Epithelial cell of prostate (primary cell): ENCODE measurements at regions not wholly inside any gene's neighbourhood (a gene's known extent, or its start where the extent isn't known, plus 50 kb on each side); places are given as distances from the start of the nearest gene placed in this dataset.
"Not testable (repeated sequence)": the region's sequence is repeated elsewhere in the genome, so short reads cannot be mapped to it uniquely, and the experiment has no call there.

Experiments
- DNase-seq: peaks from one replicate; pipeline ENCODE4 v3.0.0-alpha.2; 2011; ENCODE audit warnings: low read depth, low spot score
- H3K27ac ChIP-seq: fragments of 450-650 bp; 2 replicates; pipeline ENCODE4 v1.5.1; 2017; ENCODE audit warnings: mild to moderate bottlenecking

GRCh38 chr7:92982928-92983327, 134.9 kb downstream of the SAMD9 start:
- no peak overlapping the region for H3K27ac ChIP-seq
- no peak for DNase-seq

- DNase-seq: no peak
- H3K27ac ChIP-seq: no peak overlapping the region
Measured at GRCh38 chr7:92976931-92977330, 140.6 kb upstream of the CDK6 start.

- no peak overlapping the region for H3K27ac ChIP-seq
- no peak for DNase-seq
Measured at GRCh38 chr7:92973974-92974373, 137.6 kb upstream of the CDK6 start.

GRCh38 chr7:92973293-92973731, 136.9 kb upstream of the CDK6 start:
- DNase-seq: no peak
- H3K27ac ChIP-seq: no peak overlapping the region

- H3K27ac ChIP-seq: no peak overlapping the region
- no peak for DNase-seq
Measured at GRCh38 chr7:92972441-92972840, 136.1 kb upstream of the CDK6 start.

- no peak for DNase-seq
- no peak overlapping the region for H3K27ac ChIP-seq
Measured at GRCh38 chr7:92969061-92969460, 132.7 kb upstream of the CDK6 start.

GRCh38 chr7:92968502-92968901, 132.1 kb upstream of the CDK6 start:
- peak; percentile 26 for DNase-seq
- H3K27ac ChIP-seq: no peak overlapping the region

- no peak for DNase-seq
- no peak overlapping the region for H3K27ac ChIP-seq
Measured at GRCh38 chr7:92967238-92967637, 130.9 kb upstream of the CDK6 start.

- DNase-seq: no peak
- H3K27ac ChIP-seq: no peak overlapping the region
Measured at GRCh38 chr7:92964141-92964540, 127.8 kb upstream of the CDK6 start.

GRCh38 chr7:92963566-92963965, 127.2 kb upstream of the CDK6 start:
- no peak overlapping the region for H3K27ac ChIP-seq
- DNase-seq: no peak

GRCh38 chr7:92961961-92962360, 125.6 kb upstream of the CDK6 start:
- DNase-seq: no peak
- H3K27ac ChIP-seq: no peak overlapping the region

GRCh38 chr7:92956575-92956974, 120.2 kb upstream of the CDK6 start:
- no peak overlapping the region for H3K27ac ChIP-seq
- no peak for DNase-seq

GRCh38 chr7:92955081-92955480, 118.7 kb upstream of the CDK6 start:
- H3K27ac ChIP-seq: no peak overlapping the region
- no peak for DNase-seq

- peak; percentile 26 for DNase-seq
- H3K27ac ChIP-seq: no peak overlapping the region
Measured at GRCh38 chr7:92953657-92954056, 117.3 kb upstream of the CDK6 start.

- no peak for DNase-seq
- H3K27ac ChIP-seq: no peak overlapping the region
Measured at GRCh38 chr7:92949748-92950147, 113.4 kb upstream of the CDK6 start.

- no peak overlapping the region for H3K27ac ChIP-seq
- no peak for DNase-seq
Measured at GRCh38 chr7:92945840-92946239, 109.5 kb upstream of the CDK6 start.

GRCh38 chr7:92944633-92945032, 108.3 kb upstream of the CDK6 start:
- DNase-seq: no peak
- H3K27ac ChIP-seq: no peak overlapping the region

GRCh38 chr7:92942706-92943105, 106.3 kb upstream of the CDK6 start:
- DNase-seq, H3K27ac ChIP-seq: not testable (repeated sequence)

- H3K27ac ChIP-seq: no peak overlapping the region
- no peak for DNase-seq
Measured at GRCh38 chr7:92939666-92940360, 103.4 kb upstream of the CDK6 start.

GRCh38 chr7:92934096-92934495, 97.7 kb upstream of the CDK6 start:
- DNase-seq: peak; percentile 73
- H3K27ac ChIP-seq: peak overlapping the region; percentile 65

- DNase-seq: no peak
- no peak overlapping the region for H3K27ac ChIP-seq
Measured at GRCh38 chr7:92932450-92932849, 96.1 kb upstream of the CDK6 start.

- DNase-seq: no peak
Measured at GRCh38 chr7:92930404-92930803, 94.0 kb upstream of the CDK6 start.

GRCh38 chr7:92926697-92927044, 90.3 kb upstream of the CDK6 start:
- no peak overlapping the region for H3K27ac ChIP-seq
- DNase-seq: no peak

More at GRCh38 chr7:92930404-92930803, 94.0 kb upstream of the CDK6 start:
- no peak overlapping the region for H3K27ac ChIP-seq
